ENCODE measurements at regions not wholly inside any gene's neighbourhood (a gene's known extent, or its start where the extent isn't known, plus 50 kb on each side); places are given as distances from the start of the nearest gene placed in this dataset.

- Histone ChIP-seq H3K27me3 (ENCODE audit: control insufficient read depth in 5 of 5, insufficient read depth in 4 of 5, low read length in 5 of 5) (no peaks in the 10 kb centered on the region), H3K36me3 (ENCODE audit: control insufficient read depth in 5 of 5, insufficient read depth in 5 of 5, low read length in 5 of 5) (no peaks in the 10 kb centered on the region), H3K4me1 (ENCODE audit: control insufficient read depth in 5 of 5, insufficient read depth in 5 of 5, low read length in 5 of 5) (no peaks in the 10 kb centered on the region), H3K9me3 (ENCODE audit: control insufficient read depth in 5 of 5, low read length in 5 of 5) (peaks cover 0 to 7% (median 0%) of the 10 kb centered on the region in 5 donors), H3K9ac (ENCODE audit: low read length in 5 of 5) (no peak overlapping the region), H3K27ac (ENCODE audit: low read depth, low read length) (no peak overlapping the region), H3K4me3 (ENCODE audit: low read depth in 1 of 5, low read length in 5 of 5) (no peak overlapping the region)
Observed at GRCh38 chr2:17271416-17271815, 246.8 kb downstream of the RAD51AP2 start.

- Histone ChIP-seq H3K27me3 (ENCODE audit: control insufficient read depth in 5 of 5, insufficient read depth in 4 of 5, low read length in 5 of 5) (no peaks in the 10 kb centered on the region), H3K27ac (ENCODE audit: low read depth, low read length) (no peak overlapping the region), H3K9me3 (ENCODE audit: control insufficient read depth in 5 of 5, low read length in 5 of 5) (peaks cover 0 to 2% (median 0%) of the 10 kb centered on the region in 5 donors), H3K4me1 (ENCODE audit: control insufficient read depth in 5 of 5, insufficient read depth in 5 of 5, low read length in 5 of 5) (no peaks in the 10 kb centered on the region), H3K36me3 (ENCODE audit: control insufficient read depth in 5 of 5, insufficient read depth in 5 of 5, low read length in 5 of 5) (no peaks in the 10 kb centered on the region), H3K4me3 (ENCODE audit: low read depth in 1 of 5, low read length in 5 of 5) (no peak overlapping the region), H3K9ac (ENCODE audit: low read length in 5 of 5) (no peak overlapping the region)
Observed at GRCh38 chr2:17270894-17271293, 247.3 kb downstream of the RAD51AP2 start.

GRCh38 chr2:17263570-17263968 lies 254.7 kb downstream of the RAD51AP2 start:
- Histone ChIP-seq H3K4me3 (ENCODE audit: low read depth in 1 of 5, low read length in 5 of 5) (no peak overlapping the region), H3K27ac (ENCODE audit: low read depth, low read length) (no peak overlapping the region), H3K36me3 (ENCODE audit: control insufficient read depth in 5 of 5, insufficient read depth in 5 of 5, low read length in 5 of 5) (no peaks in the 10 kb centered on the region), H3K4me1 (ENCODE audit: control insufficient read depth in 5 of 5, insufficient read depth in 5 of 5, low read length in 5 of 5) (no peaks in the 10 kb centered on the region), H3K9me3 (ENCODE audit: control insufficient read depth in 5 of 5, low read length in 5 of 5) (no peaks in the 10 kb centered on the region), H3K9ac (ENCODE audit: low read length in 5 of 5) (no peak overlapping the region), H3K27me3 (ENCODE audit: control insufficient read depth in 5 of 5, insufficient read depth in 4 of 5, low read length in 5 of 5) (no peaks in the 10 kb centered on the region)

- Histone ChIP-seq H3K36me3 (ENCODE audit: control insufficient read depth in 5 of 5, insufficient read depth in 5 of 5, low read length in 5 of 5) (no peaks in the 10 kb centered on the region), H3K4me1 (ENCODE audit: control insufficient read depth in 5 of 5, insufficient read depth in 5 of 5, low read length in 5 of 5) (no peaks in the 10 kb centered on the region), H3K27ac (ENCODE audit: low read depth, low read length) (no peak overlapping the region), H3K9ac (ENCODE audit: low read length in 5 of 5) (no peak overlapping the region), H3K27me3 (ENCODE audit: control insufficient read depth in 5 of 5, insufficient read depth in 4 of 5, low read length in 5 of 5) (no peaks in the 10 kb centered on the region), H3K9me3 (ENCODE audit: control insufficient read depth in 5 of 5, low read length in 5 of 5) (no peaks in the 10 kb centered on the region), H3K4me3 (ENCODE audit: low read depth in 1 of 5, low read length in 5 of 5) (no peak overlapping the region)
Observed at GRCh38 chr2:17262854-17263569, 255.2 kb downstream of the RAD51AP2 start.

GRCh38 chr2:17259613-17260012 lies 258.6 kb downstream of the RAD51AP2 start:
- H3K4me1 ChIP-seq (ENCODE audit: control insufficient read depth in 5 of 5, insufficient read depth in 5 of 5, low read length in 5 of 5): no peaks in the 10 kb centered on the region
- H3K27me3 ChIP-seq (ENCODE audit: control insufficient read depth in 5 of 5, insufficient read depth in 4 of 5, low read length in 5 of 5): no peaks in the 10 kb centered on the region
- H3K36me3 ChIP-seq (ENCODE audit: control insufficient read depth in 5 of 5, insufficient read depth in 5 of 5, low read length in 5 of 5): no peaks in the 10 kb centered on the region
- H3K9ac ChIP-seq (ENCODE audit: low read length in 5 of 5): no peak overlapping the region
- H3K27ac ChIP-seq (ENCODE audit: low read depth, low read length): no peak overlapping the region
- H3K4me3 ChIP-seq (ENCODE audit: low read depth in 1 of 5, low read length in 5 of 5): no peak overlapping the region
- H3K9me3 ChIP-seq (ENCODE audit: control insufficient read depth in 5 of 5, low read length in 5 of 5): no peaks in the 10 kb centered on the region

- no peaks in the 10 kb centered on the region for H3K4me1 ChIP-seq (ENCODE audit: control insufficient read depth in 5 of 5, insufficient read depth in 5 of 5, low read length in 5 of 5)
- H3K9me3 ChIP-seq (ENCODE audit: control insufficient read depth in 5 of 5, low read length in 5 of 5): no peaks in the 10 kb centered on the region
- no peaks in the 10 kb centered on the region for H3K36me3 ChIP-seq (ENCODE audit: control insufficient read depth in 5 of 5, insufficient read depth in 5 of 5, low read length in 5 of 5)
- H3K4me3 ChIP-seq (ENCODE audit: low read depth in 1 of 5, low read length in 5 of 5): no peak overlapping the region
- H3K9ac ChIP-seq (ENCODE audit: low read length in 5 of 5): no peak overlapping the region
- no peak overlapping the region for H3K27ac ChIP-seq (ENCODE audit: low read depth, low read length)
- no peaks in the 10 kb centered on the region for H3K27me3 ChIP-seq (ENCODE audit: control insufficient read depth in 5 of 5, insufficient read depth in 4 of 5, low read length in 5 of 5)
Observed at GRCh38 chr2:17258861-17259260, 259.4 kb downstream of the RAD51AP2 start.

GRCh38 chr2:17257189-17257909 lies 260.9 kb downstream of the RAD51AP2 start:
- no peak overlapping the region for H3K4me3 ChIP-seq (ENCODE audit: low read depth in 1 of 5, low read length in 5 of 5)
- no peak overlapping the region for H3K9ac ChIP-seq (ENCODE audit: low read length in 5 of 5)
- H3K27ac ChIP-seq (ENCODE audit: low read depth, low read length): no peak overlapping the region
- H3K36me3 ChIP-seq (ENCODE audit: control insufficient read depth in 5 of 5, insufficient read depth in 5 of 5, low read length in 5 of 5): no peaks in the 10 kb centered on the region
- H3K4me1 ChIP-seq (ENCODE audit: control insufficient read depth in 5 of 5, insufficient read depth in 5 of 5, low read length in 5 of 5): no peaks in the 10 kb centered on the region
- H3K9me3 ChIP-seq (ENCODE audit: control insufficient read depth in 5 of 5, low read length in 5 of 5): no peaks in the 10 kb centered on the region
- H3K27me3 ChIP-seq (ENCODE audit: control insufficient read depth in 5 of 5, insufficient read depth in 4 of 5, low read length in 5 of 5): no peaks in the 10 kb centered on the region

- Histone ChIP-seq H3K9me3 (ENCODE audit: control insufficient read depth in 5 of 5, low read length in 5 of 5) (no peaks in the 10 kb centered on the region), H3K4me1 (ENCODE audit: control insufficient read depth in 5 of 5, insufficient read depth in 5 of 5, low read length in 5 of 5) (no peaks in the 10 kb centered on the region), H3K9ac (ENCODE audit: low read length in 5 of 5) (no peak overlapping the region), H3K36me3 (ENCODE audit: control insufficient read depth in 5 of 5, insufficient read depth in 5 of 5, low read length in 5 of 5) (no peaks in the 10 kb centered on the region), H3K4me3 (ENCODE audit: low read depth in 1 of 5, low read length in 5 of 5) (no peak overlapping the region), H3K27me3 (ENCODE audit: control insufficient read depth in 5 of 5, insufficient read depth in 4 of 5, low read length in 5 of 5) (no peaks in the 10 kb centered on the region), H3K27ac (ENCODE audit: low read depth, low read length) (no peak overlapping the region)
Observed at GRCh38 chr2:17255071-17255470, 263.2 kb downstream of the RAD51AP2 start.

- Histone ChIP-seq H3K27me3 (ENCODE audit: control insufficient read depth in 5 of 5, insufficient read depth in 4 of 5, low read length in 5 of 5) (no peaks in the 10 kb centered on the region), H3K4me1 (ENCODE audit: control insufficient read depth in 5 of 5, insufficient read depth in 5 of 5, low read length in 5 of 5) (no peaks in the 10 kb centered on the region), H3K4me3 (ENCODE audit: low read depth in 1 of 5, low read length in 5 of 5) (no peak overlapping the region), H3K27ac (ENCODE audit: low read depth, low read length) (no peak overlapping the region), H3K36me3 (ENCODE audit: control insufficient read depth in 5 of 5, insufficient read depth in 5 of 5, low read length in 5 of 5) (no peaks in the 10 kb centered on the region), H3K9me3 (ENCODE audit: control insufficient read depth in 5 of 5, low read length in 5 of 5) (no peaks in the 10 kb centered on the region), H3K9ac (ENCODE audit: low read length in 5 of 5) (no peak overlapping the region)
Observed at GRCh38 chr2:17254421-17254820, 263.8 kb downstream of the RAD51AP2 start.

- no peak overlapping the region for H3K9ac ChIP-seq (ENCODE audit: low read length in 5 of 5)
- no peak overlapping the region for H3K27ac ChIP-seq (ENCODE audit: low read depth, low read length)
- H3K27me3 ChIP-seq (ENCODE audit: control insufficient read depth in 5 of 5, insufficient read depth in 4 of 5, low read length in 5 of 5): no peaks in the 10 kb centered on the region
- no peaks in the 10 kb centered on the region for H3K9me3 ChIP-seq (ENCODE audit: control insufficient read depth in 5 of 5, low read length in 5 of 5)
- no peak overlapping the region for H3K4me3 ChIP-seq (ENCODE audit: low read depth in 1 of 5, low read length in 5 of 5)
- no peaks in the 10 kb centered on the region for H3K36me3 ChIP-seq (ENCODE audit: control insufficient read depth in 5 of 5, insufficient read depth in 5 of 5, low read length in 5 of 5)
- H3K4me1 ChIP-seq (ENCODE audit: control insufficient read depth in 5 of 5, insufficient read depth in 5 of 5, low read length in 5 of 5): no peaks in the 10 kb centered on the region
Observed at GRCh38 chr2:17252258-17252657, 266.0 kb downstream of the RAD51AP2 start.

Data from subcutaneous abdominal adipose tissue (tissue), 5 donors.